GM21381 (cell line): ENCODE measurements at regions not wholly inside any gene's neighbourhood (a gene's known extent, or its start where the extent isn't known, plus 50 kb on each side); places are given as distances from the start of the nearest gene placed in this dataset.

Source experiments
- ATAC-seq: cut with Tn5 transposase; IDR thresholded peaks from one replicate; pipeline ENCODE4 v1.9.1; 2021; ENCODE audit warnings: mild to moderate bottlenecking, moderate library complexity; ENCODE audit not compliant: unreplicated experiment

GRCh38 chr4:65868096-65868824, 198.0 kb upstream of the EPHA5 start:
- ATAC-seq = no peak

GRCh38 chr4:65865489-65865888, 195.2 kb upstream of the EPHA5 start:
- no peak for ATAC-seq

GRCh38 chr4:65861993-65862392, 191.7 kb upstream of the EPHA5 start:
- ATAC-seq = no peak

DNA sequence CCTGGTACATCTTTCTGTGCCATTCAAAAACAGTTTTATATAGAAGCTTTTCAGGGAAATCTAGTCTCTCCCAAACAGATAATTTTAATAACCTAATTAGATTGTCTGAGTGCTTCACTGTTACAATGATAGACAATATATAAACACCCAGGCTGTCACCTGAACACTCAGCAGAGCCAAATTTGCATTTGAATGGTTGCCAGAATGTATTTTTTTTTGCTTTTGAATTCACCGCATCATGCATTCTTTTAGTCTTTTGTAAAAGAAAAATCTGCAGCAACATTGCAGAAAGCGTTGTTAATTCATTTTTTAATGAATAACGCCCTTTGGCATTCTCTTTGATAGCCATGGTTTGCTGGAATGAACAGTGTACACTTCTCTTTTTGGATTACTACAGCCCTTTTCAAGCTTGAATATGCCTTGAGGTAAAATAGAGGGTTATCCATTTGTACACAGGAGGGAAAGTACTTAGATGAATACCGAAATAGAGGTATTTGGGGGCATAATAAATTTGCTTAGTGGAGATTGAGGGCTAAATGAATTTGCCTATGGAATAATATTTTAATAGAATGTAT, 175.0 kb upstream of the EPHA5 start:
- ATAC-seq = no peak

GRCh38 chr4:65839164-65839931, 169.1 kb upstream of the EPHA5 start:
- no peak for ATAC-seq

DNA sequence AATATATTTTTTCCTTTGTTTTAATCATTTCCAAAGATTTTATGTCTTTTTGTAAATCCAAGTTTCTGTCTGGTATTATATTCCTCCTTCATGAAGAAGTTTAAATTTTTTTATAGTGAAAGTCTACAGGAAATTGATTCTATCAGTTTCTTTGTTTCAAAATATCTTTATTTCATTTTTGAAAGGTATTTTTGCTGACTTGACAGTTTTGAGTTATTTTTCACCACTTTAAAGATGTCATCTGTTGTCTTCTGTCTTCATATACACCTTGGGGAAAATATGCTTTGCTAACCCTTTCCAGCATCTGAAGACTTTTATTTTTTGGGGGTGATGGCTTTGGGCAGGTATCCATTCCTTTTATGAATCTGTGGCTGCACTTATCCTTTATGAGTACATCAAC, 164.4 kb upstream of the EPHA5 start:
- ATAC-seq = no peak

GRCh38 chr4:65831828-65832227, 161.5 kb upstream of the EPHA5 start:
- no peak for ATAC-seq

DNA sequence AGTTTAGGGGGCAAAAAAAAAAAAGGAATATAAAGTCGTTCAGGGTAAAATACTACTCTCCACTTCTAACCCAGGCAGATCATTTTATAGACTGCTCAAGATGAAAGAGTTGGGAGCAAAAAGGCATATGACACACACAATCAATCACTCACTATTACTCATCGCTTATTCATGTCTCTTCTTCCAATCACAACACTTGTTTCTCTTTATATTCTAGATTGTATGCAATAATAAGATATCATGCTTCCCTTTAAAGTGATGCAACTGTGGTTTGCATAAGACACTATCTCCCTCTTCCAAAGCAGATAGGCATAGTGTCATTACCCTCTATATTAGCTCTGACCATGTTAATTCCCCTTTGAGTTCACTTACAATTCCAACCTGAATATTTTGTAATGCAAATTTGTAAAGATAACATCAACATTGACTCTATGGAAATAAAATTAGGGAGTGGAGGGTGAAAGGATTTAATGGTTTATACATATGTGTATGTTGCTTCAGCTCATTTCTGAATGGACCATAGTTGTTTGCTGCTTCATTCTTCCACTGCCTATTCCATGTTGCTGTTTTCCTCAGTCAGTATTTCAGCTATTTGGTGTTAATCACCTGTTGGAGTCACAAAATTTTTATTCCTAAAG, 154.9 kb upstream of the EPHA5 start:
- ATAC-seq = no peak

GRCh38 chr4:65819192-65819591, 148.9 kb upstream of the EPHA5 start:
- no peak for ATAC-seq

DNA sequence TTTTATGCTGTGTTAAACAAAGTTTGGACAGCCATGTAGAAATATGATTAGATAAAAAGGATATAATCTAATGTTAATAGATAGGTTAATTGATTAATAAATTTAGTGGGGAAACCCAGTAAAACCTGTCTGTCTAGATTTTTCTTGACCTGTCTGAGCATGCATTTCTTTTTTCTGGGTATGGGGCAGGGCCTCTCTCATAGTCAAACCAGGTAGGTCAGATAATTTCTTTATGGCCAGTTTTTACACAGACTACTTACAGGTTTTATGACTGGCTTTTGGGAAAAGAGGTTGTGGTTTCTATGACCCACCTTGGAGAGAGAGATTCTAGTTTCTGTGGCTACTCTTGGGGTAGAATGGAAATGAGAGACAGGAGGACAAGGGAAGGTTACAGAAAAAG, 135.6 kb upstream of the EPHA5 start:
- ATAC-seq = no peak

GRCh38 chr4:65799513-65799912, 129.2 kb upstream of the EPHA5 start:
- no peak for ATAC-seq

DNA sequence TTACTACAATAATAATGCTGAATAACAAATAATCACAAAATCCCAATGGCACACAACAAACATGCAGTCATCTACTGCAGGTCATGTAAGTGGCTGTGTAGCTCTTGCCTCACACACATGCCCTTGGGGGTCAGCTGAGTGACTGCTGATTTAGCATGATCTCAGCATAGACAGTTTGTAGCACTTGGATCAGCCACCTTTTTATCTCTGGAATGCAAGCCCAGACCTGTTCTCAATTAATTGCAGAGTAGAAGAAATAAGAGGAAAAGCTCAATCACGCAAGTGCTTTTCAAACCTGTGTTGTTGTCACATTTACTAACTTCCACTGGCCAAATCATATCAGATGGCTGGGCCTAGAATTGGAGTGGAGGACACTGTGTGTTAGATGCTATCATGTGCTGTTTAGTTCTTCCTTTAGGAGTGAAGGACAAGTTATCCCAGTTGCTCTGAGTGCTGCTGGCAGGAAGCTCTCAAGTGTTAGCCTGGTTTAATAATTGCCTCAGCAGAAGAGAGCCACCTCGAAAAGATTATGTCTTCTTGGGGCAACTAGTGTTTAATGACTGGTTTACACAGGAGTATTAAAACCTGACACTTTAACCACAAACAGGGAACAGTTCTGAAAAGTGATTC, 128.3 kb upstream of the EPHA5 start:
- ATAC-seq = no peak

DNA sequence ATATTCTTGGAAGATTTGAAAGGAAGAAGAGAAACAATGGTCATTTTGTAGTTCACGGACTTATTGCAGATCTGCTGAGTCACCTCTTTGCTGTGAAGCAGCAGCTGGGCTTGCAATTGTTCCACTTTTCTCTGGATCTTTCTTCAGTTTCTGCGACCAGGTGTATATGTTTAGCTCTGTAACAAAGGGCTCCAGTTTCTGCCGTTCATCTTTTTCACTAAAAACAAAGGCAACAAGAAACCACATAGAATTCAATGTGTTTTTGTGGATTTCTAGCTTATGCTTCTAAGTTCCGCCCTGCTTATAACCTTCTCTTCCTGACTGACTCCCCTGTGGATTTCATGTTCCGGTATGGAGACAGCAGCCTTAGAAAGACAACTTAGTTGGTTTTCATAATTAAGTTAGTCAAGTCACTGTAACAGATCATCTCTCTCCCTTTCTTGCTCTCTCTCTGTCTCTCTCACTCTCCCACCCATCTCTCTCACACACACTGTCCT, 121.6 kb upstream of the EPHA5 start:
- no peak for ATAC-seq

GRCh38 chr4:65791111-65791811, 121.0 kb upstream of the EPHA5 start:
- no peak for ATAC-seq

DNA sequence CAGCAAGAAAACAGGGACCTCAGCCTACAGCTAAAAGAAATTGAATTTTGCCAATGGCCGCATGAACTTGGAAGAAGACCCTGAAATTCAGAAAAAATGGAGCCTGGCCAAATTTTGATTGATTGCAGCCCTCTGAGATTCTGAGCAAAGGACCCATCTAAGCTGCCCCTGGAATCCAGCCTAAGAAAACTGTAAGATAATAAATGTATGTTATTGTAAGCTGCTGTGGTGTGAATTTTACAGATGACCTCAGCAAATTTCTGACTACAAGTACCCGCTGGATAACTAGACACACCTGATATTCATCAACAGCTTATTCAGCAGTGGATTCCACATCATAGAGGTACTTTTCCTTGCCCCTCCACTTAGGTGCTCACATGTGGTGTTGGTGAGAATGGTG, 119.5 kb upstream of the EPHA5 start:
- ATAC-seq = no peak

GRCh38 chr4:65789341-65789740, 119.1 kb upstream of the EPHA5 start:
- no peak for ATAC-seq

DNA sequence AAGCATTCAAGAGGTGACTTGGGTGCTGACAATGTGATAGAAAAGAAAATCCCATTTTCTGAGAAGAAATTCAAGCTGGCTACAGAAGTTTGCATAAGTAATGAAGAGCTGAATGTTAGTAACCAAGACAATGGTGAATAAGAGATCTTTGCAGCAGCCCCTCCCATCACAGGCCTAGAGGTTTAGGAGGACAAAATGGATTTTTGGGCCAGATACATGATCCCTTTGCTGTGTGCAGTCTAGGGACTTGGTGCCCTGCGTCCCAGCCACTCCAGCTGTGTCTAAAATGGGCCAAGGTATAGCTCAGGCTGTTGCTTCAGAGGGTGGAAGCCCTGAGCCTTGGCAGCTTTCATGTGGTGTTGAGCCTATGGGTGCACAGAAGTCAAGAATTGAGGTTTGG, 107.0 kb upstream of the EPHA5 start:
- ATAC-seq = no peak

DNA sequence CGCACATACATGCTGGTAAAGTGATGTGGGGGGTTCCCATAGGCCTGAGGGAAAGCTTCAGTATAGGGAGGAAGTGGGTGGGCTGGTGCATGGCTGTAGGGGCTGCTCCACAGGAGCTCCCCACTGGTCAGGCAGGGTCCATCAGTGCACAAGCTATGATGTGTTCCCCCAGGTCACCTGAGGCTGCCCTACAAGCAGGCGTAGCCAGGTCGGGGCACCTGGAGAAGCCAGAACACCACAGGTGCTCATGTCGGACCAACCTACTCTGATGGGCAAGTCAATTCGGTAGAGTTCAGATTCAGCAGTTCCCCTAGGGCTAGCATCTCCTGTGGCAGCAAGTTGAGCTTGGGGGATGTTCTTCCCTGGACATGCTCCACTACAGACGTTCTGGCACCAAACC, 103.3 kb upstream of the EPHA5 start:
- no peak for ATAC-seq

- no peak for ATAC-seq
These were observed 77.1 kb upstream of the EPHA5 start for GRCh38 chr4:65747386-65747785.

DNA sequence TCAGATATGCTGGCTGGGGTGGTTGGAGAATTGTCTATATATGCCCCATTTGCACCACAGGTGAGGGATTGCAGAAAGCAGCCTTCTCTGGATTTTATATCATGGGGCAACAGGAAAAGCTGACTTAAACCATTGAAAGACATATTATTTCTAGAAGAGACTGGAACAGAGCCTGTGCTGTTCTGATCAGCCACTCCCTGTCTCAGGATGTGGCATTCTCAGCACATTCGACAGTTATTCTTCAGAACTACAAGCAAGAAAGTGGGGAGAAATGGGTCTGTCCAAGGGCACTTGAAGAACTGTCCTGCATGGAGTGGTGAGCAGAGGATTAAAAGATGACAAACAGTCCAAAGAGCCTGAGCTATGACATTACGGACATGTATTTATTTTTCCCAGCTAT, 67.8 kb upstream of the EPHA5 start:
- no peak for ATAC-seq
